ENCODE measurements at regions not wholly inside any gene's neighbourhood (a gene's known extent, or its start where the extent isn't known, plus 50 kb on each side); places are given as distances from the start of the nearest gene placed in this dataset.

- intact Hi-C loops (cut with micrococcal nuclease; ENCODE audit: unreplicated experiment): no loop called here
- no TSS peak for BruUV-seq (replicated peaks)
- POLR2A ChIA-PET: no interaction called here
- H3K4me3 ChIP-seq (ENCODE audit: low read depth in 2 of 2, low read length in 2 of 2): no peak overlapping the region
- DNase-seq (ENCODE audit: low read depth, low spot score): no peak
- in situ Hi-C loops (cut with HindIII; ENCODE audit: low pct_unique_long_range_greater_than_20kb, low sequenced_read_pairs): no loop called here
- CTCF ChIA-PET: interaction anchor here (0.6 kb wide), 1 partner anchor 130 kb away, joined by 3 read pairs; no protein-coding TSS in a partner anchor
- no peaks in the 10 kb centered on the region for H3K4me1 ChIP-seq (ENCODE audit: control insufficient read depth, insufficient read depth, low read length)
- ATAC-seq: no peak
- no peaks in the 10 kb centered on the region for H3K27me3 ChIP-seq (ENCODE audit: control insufficient read depth, insufficient read depth, low read length)
- no peaks in the 10 kb centered on the region for H3K9me3 ChIP-seq (ENCODE audit: control insufficient read depth, insufficient read depth, low read depth, low read length)
- no peak overlapping the region for H3K27ac ChIP-seq (ENCODE audit: low read length)
- no peak for TF ChIP-seq SIN3A (IDR thresholded peaks at IDR 0.05; ENCODE audit: borderline replicate concordance, insufficient read depth, low read depth, low read length)
- no peak for TF ChIP-seq TCF7L2 (IDR thresholded peaks at IDR 0.05; ENCODE audit: low read depth, low read length)
- no peak for TF ChIP-seq POLR2AphosphoS5 (IDR thresholded peaks at IDR 0.05; ENCODE audit: low read depth, low read length)
- no peak for TF ChIP-seq CTCF (IDR thresholded peaks at IDR 0.05)
- no peak for TF ChIP-seq REST (IDR thresholded peaks at IDR 0.05; ENCODE audit: insufficient read depth in 1 of 2, low read depth in 2 of 2, low read length in 1 of 2)
- H3K36me3 ChIP-seq (ENCODE audit: control insufficient read depth, insufficient read depth, low read length): no peaks in the 10 kb centered on the region
Observed at GRCh38 chr20:10939331-10939941, 265.6 kb upstream of the JAG1 start.

- CTCF ChIA-PET: no interaction called here
Observed at GRCh38 chr20:10940941-10941340, 267.1 kb upstream of the JAG1 start.

More at GRCh38 chr20:10940941-10941340, 267.1 kb upstream of the JAG1 start:
- no TSS peak for BruUV-seq (replicated peaks)
- H3K4me3 ChIP-seq (ENCODE audit: low read depth in 2 of 2, low read length in 2 of 2): no peak overlapping the region
- POLR2A ChIA-PET: no interaction called here
- H3K36me3 ChIP-seq (ENCODE audit: control insufficient read depth, insufficient read depth, low read length): no peaks in the 10 kb centered on the region
- DNase-seq (ENCODE audit: low read depth, low spot score): no peak
- no peaks in the 10 kb centered on the region for H3K27me3 ChIP-seq (ENCODE audit: control insufficient read depth, insufficient read depth, low read length)
- intact Hi-C loops (cut with micrococcal nuclease; ENCODE audit: unreplicated experiment) (no loop called here), in situ Hi-C loops (cut with HindIII; ENCODE audit: low pct_unique_long_range_greater_than_20kb, low sequenced_read_pairs) (no loop called here)
- no peak overlapping the region for H3K27ac ChIP-seq (ENCODE audit: low read length)
- TF ChIP-seq TCF7L2 (IDR thresholded peaks at IDR 0.05; ENCODE audit: low read depth, low read length): no peak
- TF ChIP-seq CTCF (IDR thresholded peaks at IDR 0.05): no peak
- no peak for TF ChIP-seq SIN3A (IDR thresholded peaks at IDR 0.05; ENCODE audit: borderline replicate concordance, insufficient read depth, low read depth, low read length)
- no peak for TF ChIP-seq POLR2AphosphoS5 (IDR thresholded peaks at IDR 0.05; ENCODE audit: low read depth, low read length)
- TF ChIP-seq REST (IDR thresholded peaks at IDR 0.05; ENCODE audit: insufficient read depth in 1 of 2, low read depth in 2 of 2, low read length in 1 of 2): no peak
- no peak for ATAC-seq
- H3K4me1 ChIP-seq (ENCODE audit: control insufficient read depth, insufficient read depth, low read length): no peaks in the 10 kb centered on the region
- no peaks in the 10 kb centered on the region for H3K9me3 ChIP-seq (ENCODE audit: control insufficient read depth, insufficient read depth, low read depth, low read length)

Measured in Panc1 (cell line).